Thoracic aorta (tissue), 2 donors: ENCODE measurements at regions not wholly inside any gene's neighbourhood (a gene's known extent, or its start where the extent isn't known, plus 50 kb on each side); places are given as distances from the start of the nearest gene placed in this dataset.

Experiments used
- ATAC-seq: fragments of 150-250 bp; one replicate; pipeline ENCODE4 v1.8.0; 2017; ENCODE audit warnings: low read depth; ENCODE audit not compliant: insufficient number of reproducible peaks, low FRiP score
- DNase-seq: peaks from one replicate; pipeline ENCODE4 v3.0.0-alpha.2; 2020; ENCODE audit warnings: low spot score
- H3K27ac ChIP-seq, 2 donors: fragments of 200-600 bp; sonication (generic); 1 replicate in 1 of 2; 2 replicates in 1 of 2; pipeline ENCODE4 v1.5.1; 2016; ENCODE audit warnings: mild to moderate bottlenecking in 2 of 2, moderate library complexity in 2 of 2
- H3K27me3 ChIP-seq: fragments of 200-600 bp; sonication (generic); replicated peaks from 2 replicates; pipeline ENCODE4 v1.6.0; 2016; ENCODE audit warnings: mild to moderate bottlenecking; ENCODE audit not compliant: insufficient read depth
- H3K36me3 ChIP-seq: fragments of 200-600 bp; sonication (generic); one replicate; pipeline ENCODE4 v1.5.1; 2016
- H3K4me1 ChIP-seq, 2 donors: fragments of 200-600 bp; sonication (generic); 1 replicate in 1 of 2; 2 replicates in 1 of 2; pipeline versions ENCODE4 v1.5.1 to v1.6.0; 2016; ENCODE audit warnings: low read depth in 2 of 2, mild to moderate bottlenecking in 1 of 2; ENCODE audit not compliant: control insufficient read depth in 1 of 2
- H3K4me3 ChIP-seq: fragments of 200-600 bp; sonication (generic); 2 replicates; pipeline ENCODE4 v1.5.1; 2016; ENCODE audit warnings: mild to moderate bottlenecking
- H3K9me3 ChIP-seq: fragments of 200-600 bp; sonication (generic); 2 replicates; pipeline ENCODE4 v1.5.1; 2016
- CTCF ChIP-seq: fragments of 200-600 bp; sonication (generic); IDR thresholded peaks from one replicate; pipeline ENCODE4 v1.5.1; 2019; ENCODE audit warnings: antibody characterized with exemption

GRCh38 chr10:88121361-88121760 lies 257.9 kb downstream of the PTEN start:
- Histone ChIP-seq H3K4me3 (no peak overlapping the region), H3K9me3 (no peaks in the 10 kb centered on the region), H3K4me1 (no peaks in the 10 kb centered on the region), H3K27ac (no peak overlapping the region), H3K27me3 (no peaks in the 10 kb centered on the region), H3K36me3 (no peaks in the 10 kb centered on the region)
- ATAC-seq: no peak
- DNase-seq: no peak
- no peak for TF ChIP-seq CTCF

GRCh38 chr10:88122145-88122544 lies 258.7 kb downstream of the PTEN start:
- ATAC-seq: no peak
- H3K27me3 ChIP-seq: no peaks in the 10 kb centered on the region
- H3K9me3 ChIP-seq: no peaks in the 10 kb centered on the region
- no peak overlapping the region for H3K27ac ChIP-seq
- TF ChIP-seq CTCF: no peak
- H3K36me3 ChIP-seq: no peaks in the 10 kb centered on the region
- DNase-seq: no peak
- no peaks in the 10 kb centered on the region for H3K4me1 ChIP-seq
- H3K4me3 ChIP-seq: no peak overlapping the region

DNA sequence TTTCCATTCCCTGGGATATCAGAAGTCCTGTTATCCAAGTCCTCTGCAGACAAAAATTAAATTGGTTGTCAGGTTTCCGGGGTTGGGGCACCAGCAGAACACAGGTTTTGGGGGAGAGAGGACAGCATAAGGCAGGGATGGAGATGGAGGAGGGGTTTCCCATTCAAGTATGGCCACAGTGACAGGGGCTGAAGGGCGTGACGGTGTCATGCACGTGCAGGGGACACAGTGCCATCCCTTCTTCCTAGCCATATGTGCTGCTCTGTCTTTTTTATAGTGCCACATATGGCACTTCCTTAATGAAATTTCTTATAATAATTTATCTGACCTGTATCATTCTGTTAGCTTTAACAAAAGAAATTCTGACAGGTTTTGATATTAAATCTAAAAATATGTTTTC lies 259.2 kb downstream of the PTEN start:
- ATAC-seq (no peak), DNase-seq (no peak)
- Histone ChIP-seq H3K4me3 (no peak overlapping the region), H3K4me1 (no peaks in the 10 kb centered on the region), H3K9me3 (no peaks in the 10 kb centered on the region), H3K27me3 (no peaks in the 10 kb centered on the region), H3K27ac (no peak overlapping the region), H3K36me3 (no peaks in the 10 kb centered on the region)
- no peak for TF ChIP-seq CTCF

- H3K4me3 ChIP-seq: no peak overlapping the region
- no peaks in the 10 kb centered on the region for H3K9me3 ChIP-seq
- no peak for DNase-seq
- no peaks in the 10 kb centered on the region for H3K36me3 ChIP-seq
- H3K27ac ChIP-seq: no peak overlapping the region
- H3K4me1 ChIP-seq: no peaks in the 10 kb centered on the region
- no peak for TF ChIP-seq CTCF
- ATAC-seq: no peak
- no peaks in the 10 kb centered on the region for H3K27me3 ChIP-seq
These were observed 262.3 kb downstream of the PTEN start for GRCh38 chr10:88125766-88126165.

- H3K9me3 ChIP-seq: no peaks in the 10 kb centered on the region
- ATAC-seq (no peak), DNase-seq (no peak)
- H3K4me1 ChIP-seq: peaks cover 0 to 7% of the 10 kb centered on the region in 2 donors
- no peaks in the 10 kb centered on the region for H3K27me3 ChIP-seq
- no peak overlapping the region for H3K4me3 ChIP-seq
- TF ChIP-seq CTCF: no peak
- H3K27ac ChIP-seq: no peak overlapping the region
- H3K36me3 ChIP-seq: no peaks in the 10 kb centered on the region
These were observed 263.3 kb downstream of the PTEN start for GRCh38 chr10:88126699-88127098.
